Caco-2 (cell line): ENCODE measurements at regions not wholly inside any gene's neighbourhood (a gene's known extent, or its start where the extent isn't known, plus 50 kb on each side); places are given as distances from the start of the nearest gene placed in this dataset.
A peak's percentile ranks its signal among the peaks of the same experiment; 100 is the strongest.

Experiments used
- BruUV-seq: library from RNA; stranded (reverse); fragments of 400-500 nt; replicated peaks from 2 replicates; lab custom pipeline; 2021; lab: Mats Ljungman, UMichigan
- CTCF ChIA-PET: fragments of 300-600 bp; sonication (Branson Sonifier 250); formaldehyde crosslinking; loops from one replicate; lab custom pipeline; 2022; ENCODE audit warnings: antibody characterized with exemption; lab: Charles Lee
- POLR2A ChIA-PET: fragments of 300-600 bp; sonication (Branson Sonifier 250); formaldehyde crosslinking; loops from one replicate; lab custom pipeline; 2022; ENCODE audit warnings: antibody characterized with exemption; lab: Charles Lee
- DNase-seq, 2 experiments: peaks; one replicate each; pipeline versions ENCODE4 v3.0.0 to v3.0.0-alpha.2; 2020 to 2022
- H3K27me3 ChIP-seq: replicated peaks from 2 replicates; pipeline ENCODE4 v1.6.0; 2011; ENCODE audit warnings: low read length; ENCODE audit not compliant: control insufficient read depth, insufficient read depth
- H3K36me3 ChIP-seq: 2 replicates; pipeline ENCODE4 v1.5.1; 2011; ENCODE audit warnings: low read length; ENCODE audit not compliant: control insufficient read depth, insufficient read depth
- H3K4me1 ChIP-seq: fragments of 250-450 bp; sonication (Bioruptor Pico); 2 replicates; pipeline ENCODE4 v1.5.1; 2020; ENCODE audit warnings: mild to moderate bottlenecking
- H3K4me3 ChIP-seq: 2 replicates; pipeline ENCODE4 v1.5.1; 2011; ENCODE audit warnings: low read depth, mild to moderate bottlenecking, control low read depth, low read length
- H3K9me3 ChIP-seq: fragments of 250-450 bp; sonication (Bioruptor Pico); 2 replicates; pipeline ENCODE4 v1.5.1; 2020; ENCODE audit warnings: mild to moderate bottlenecking, moderate library complexity
- H3K27ac Mint-ChIP-seq: one replicate; pipeline ENCODE4 v1.8.0; 2022; ENCODE audit warnings: mixed read lengths; ENCODE audit not compliant: unreplicated experiment
- H3K27me3 Mint-ChIP-seq: one replicate; pipeline ENCODE4 v1.8.0; 2022; ENCODE audit warnings: mixed read lengths; ENCODE audit not compliant: insufficient read depth, unreplicated experiment
- H3K36me3 Mint-ChIP-seq: one replicate; pipeline ENCODE4 v1.8.0; 2022; ENCODE audit warnings: mild to moderate bottlenecking, mixed read lengths; ENCODE audit not compliant: insufficient read depth, unreplicated experiment
- H3K4me1 Mint-ChIP-seq: one replicate; pipeline ENCODE4 v1.8.0; 2022; ENCODE audit warnings: low read depth, mixed read lengths; ENCODE audit not compliant: unreplicated experiment
- H3K4me3 Mint-ChIP-seq: one replicate; pipeline ENCODE4 v1.8.0; 2022; ENCODE audit warnings: mild to moderate bottlenecking, moderate library complexity, mixed read lengths; ENCODE audit not compliant: unreplicated experiment
- H3K9me3 Mint-ChIP-seq: one replicate; pipeline ENCODE4 v1.8.0; 2022; ENCODE audit warnings: mixed read lengths; ENCODE audit not compliant: unreplicated experiment
- intact Hi-C: fragments of 100-400 bp; cut with micrococcal nuclease; formaldehyde crosslinking; loops from one replicate; pipeline ENCODE4 v1.10.0; 2022; ENCODE audit not compliant: unreplicated experiment
- TF ChIP-seq, protein P1 (sequence below), 2 experiments: fragments of 200-600 bp in 1 of 2; IDR thresholded peaks; 1 replicate in 1 of 2; 2 replicates in 1 of 2; pipeline versions ENCODE4 v1.5.1 to v1.8.0; 2011 to 2022; ENCODE audit warnings: antibody characterized with exemption in 1 of 2, control low read depth in 1 of 2, inconsistent platforms in 1 of 2, low read depth in 1 of 2, low read length in 1 of 2, mild to moderate bottlenecking in 1 of 2, moderate library complexity in 1 of 2; ENCODE audit not compliant: insufficient read depth in 1 of 2, severe bottlenecking in 1 of 2, unreplicated experiment in 1 of 2

DNA sequence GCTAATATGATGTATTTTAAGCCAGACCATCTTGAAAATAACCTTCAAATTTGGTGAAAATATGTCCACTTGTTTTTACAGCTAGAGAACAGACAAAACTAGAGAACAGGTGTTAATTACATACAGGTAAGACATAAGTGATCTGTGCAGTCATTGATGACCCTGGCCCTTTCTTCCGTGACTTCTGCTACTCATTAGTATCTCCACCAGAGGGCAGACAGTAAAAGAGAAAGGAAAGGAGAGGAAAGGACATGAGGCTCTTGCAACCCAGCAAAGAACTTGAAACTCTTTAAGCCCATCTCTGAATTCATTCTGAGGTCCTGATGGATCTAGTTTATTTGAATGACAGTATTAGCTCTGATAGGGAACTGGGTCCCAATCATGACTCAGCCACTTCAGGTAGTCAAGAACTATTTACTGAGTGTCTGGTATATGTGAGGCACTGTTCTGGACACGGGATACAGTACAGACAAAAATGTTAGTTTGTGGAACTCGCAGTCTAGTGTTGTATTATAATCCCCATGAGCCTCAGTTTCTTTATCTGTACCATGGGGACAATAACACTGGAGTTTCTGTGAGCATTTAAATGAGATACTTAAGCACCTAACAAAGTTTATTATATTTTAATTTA lies 121.0 kb upstream of the TEX13D start:
- no peaks in the 10 kb centered on the region for H3K36me3 ChIP-seq
- ChIA-PET POLR2A (no interaction called here), CTCF (no interaction called here)
- no peaks in the 10 kb centered on the region for H3K9me3 ChIP-seq
- H3K36me3 Mint-ChIP-seq: no peaks in the 10 kb centered on the region
- H3K27me3 Mint-ChIP-seq: no peaks in the 10 kb centered on the region
- no peaks in the 10 kb centered on the region for H3K4me1 ChIP-seq
- no peaks in the 10 kb centered on the region for H3K4me1 Mint-ChIP-seq
- H3K27me3 ChIP-seq: no peaks in the 10 kb centered on the region
- H3K9me3 Mint-ChIP-seq: no peaks in the 10 kb centered on the region
- peak in 1 of 2 experiments; percentile 32 for DNase-seq
- intact Hi-C loops: loop anchor here (2.0 to 10.0 kb wide), 3 partner anchors 114 to 177 kb away; partner anchors contain the start of gene SH2D1A
- no peak overlapping the region for H3K27ac Mint-ChIP-seq
- TF ChIP-seq, protein P1, sequence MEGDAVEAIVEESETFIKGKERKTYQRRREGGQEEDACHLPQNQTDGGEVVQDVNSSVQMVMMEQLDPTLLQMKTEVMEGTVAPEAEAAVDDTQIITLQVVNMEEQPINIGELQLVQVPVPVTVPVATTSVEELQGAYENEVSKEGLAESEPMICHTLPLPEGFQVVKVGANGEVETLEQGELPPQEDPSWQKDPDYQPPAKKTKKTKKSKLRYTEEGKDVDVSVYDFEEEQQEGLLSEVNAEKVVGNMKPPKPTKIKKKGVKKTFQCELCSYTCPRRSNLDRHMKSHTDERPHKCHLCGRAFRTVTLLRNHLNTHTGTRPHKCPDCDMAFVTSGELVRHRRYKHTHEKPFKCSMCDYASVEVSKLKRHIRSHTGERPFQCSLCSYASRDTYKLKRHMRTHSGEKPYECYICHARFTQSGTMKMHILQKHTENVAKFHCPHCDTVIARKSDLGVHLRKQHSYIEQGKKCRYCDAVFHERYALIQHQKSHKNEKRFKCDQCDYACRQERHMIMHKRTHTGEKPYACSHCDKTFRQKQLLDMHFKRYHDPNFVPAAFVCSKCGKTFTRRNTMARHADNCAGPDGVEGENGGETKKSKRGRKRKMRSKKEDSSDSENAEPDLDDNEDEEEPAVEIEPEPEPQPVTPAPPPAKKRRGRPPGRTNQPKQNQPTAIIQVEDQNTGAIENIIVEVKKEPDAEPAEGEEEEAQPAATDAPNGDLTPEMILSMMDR (IDR thresholded peaks at IDR 0.05; ENCODE audit: insufficient read depth in 1 of 2, low read depth in 1 of 2, low read length in 1 of 2, severe bottlenecking in 1 of 2, unreplicated experiment in 1 of 2): peak; percentile 39 to 59
- no TSS peak for BruUV-seq
- no peak overlapping the region for H3K4me3 Mint-ChIP-seq
- no peak overlapping the region for H3K4me3 ChIP-seq

DNA sequence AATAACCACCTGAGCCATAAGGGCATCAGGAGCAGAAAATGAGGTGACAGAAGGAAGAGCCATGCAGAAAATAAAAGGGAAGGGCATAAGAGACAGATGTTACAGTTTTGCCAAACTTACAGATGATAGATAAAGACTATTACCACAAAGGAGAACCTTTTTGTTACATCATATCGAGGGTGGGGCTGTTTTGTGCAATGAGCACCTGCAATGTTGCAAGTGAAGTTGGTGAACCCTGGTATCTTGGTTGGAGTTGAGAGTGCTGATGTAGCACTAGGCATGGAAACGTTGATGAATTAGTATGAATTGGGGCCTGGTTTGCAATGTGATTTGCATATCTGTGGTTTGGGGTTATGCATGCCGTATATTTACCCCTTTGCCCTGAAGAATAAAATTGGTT lies 119.8 kb upstream of the TEX13D start:
- Mint-ChIP-seq H3K36me3 (no peaks in the 10 kb centered on the region), H3K4me3 (no peak overlapping the region), H3K9me3 (no peaks in the 10 kb centered on the region), H3K27me3 (no peaks in the 10 kb centered on the region), H3K27ac (no peak overlapping the region), H3K4me1 (peaks cover 6% of the 10 kb centered on the region)
- Histone ChIP-seq H3K9me3 (no peaks in the 10 kb centered on the region), H3K4me3 (no peak overlapping the region), H3K4me1 (no peaks in the 10 kb centered on the region), H3K27me3 (no peaks in the 10 kb centered on the region), H3K36me3 (no peaks in the 10 kb centered on the region)
- ChIA-PET CTCF (no interaction called here), POLR2A (no interaction called here)
- no TSS peak for BruUV-seq
- TF ChIP-seq, protein P1 (IDR thresholded peaks at IDR 0.05; ENCODE audit: insufficient read depth in 1 of 2, low read depth in 1 of 2, low read length in 1 of 2, severe bottlenecking in 1 of 2, unreplicated experiment in 1 of 2): no peak
- no peak for DNase-seq
- intact Hi-C loops: loop anchor here (5.0 to 10.0 kb wide), 2 partner anchors 115 to 132 kb away; partner anchors contain the start of gene SH2D1A

GRCh38 chrX:124215786-124216185 lies 116.7 kb upstream of the TEX13D start:
- TF ChIP-seq, protein P1 (IDR thresholded peaks at IDR 0.05; ENCODE audit: insufficient read depth in 1 of 2, low read depth in 1 of 2, low read length in 1 of 2, severe bottlenecking in 1 of 2, unreplicated experiment in 1 of 2): no peak
- intact Hi-C loops: loop anchor here (10.0 kb wide), 1 partner anchor 129 kb away; the partner anchor contains the start of gene SH2D1A
- Histone ChIP-seq H3K9me3 (no peaks in the 10 kb centered on the region), H3K36me3 (no peaks in the 10 kb centered on the region), H3K4me3 (no peak overlapping the region), H3K4me1 (no peaks in the 10 kb centered on the region), H3K27me3 (no peaks in the 10 kb centered on the region)
- Mint-ChIP-seq H3K36me3 (no peaks in the 10 kb centered on the region), H3K4me3 (no peak overlapping the region), H3K9me3 (no peaks in the 10 kb centered on the region), H3K27ac (no peak overlapping the region), H3K4me1 (peaks cover 28% of the 10 kb centered on the region), H3K27me3 (no peaks in the 10 kb centered on the region)
- DNase-seq: no peak
- no TSS peak for BruUV-seq
- ChIA-PET CTCF (no interaction called here), POLR2A (no interaction called here)
